HCT116 (cell line): ENCODE measurements at regions not wholly inside any gene's neighbourhood (a gene's known extent, or its start where the extent isn't known, plus 50 kb on each side); places are given as distances from the start of the nearest gene placed in this dataset.

ENCODE experiments used
- ATAC-seq: fragments of 200-7000 bp; cut with Tn5 transposase; 2 replicates; pipeline ENCODE4 v1.9.1; 2020; ENCODE audit warnings: mild to moderate bottlenecking, moderate library complexity
- BruUV-seq: library from RNA; stranded (reverse); fragments of 400-500 nt; replicated peaks from 2 replicates; lab custom pipeline; 2021; lab: Mats Ljungman, UMichigan
- CTCF ChIA-PET: fragments of 300-600 bp; sonication (Branson Sonifier 250); formaldehyde crosslinking; loops from one replicate; lab custom pipeline; 2021; ENCODE audit warnings: antibody characterized with exemption; lab: Charles Lee
- POLR2A ChIA-PET: fragments of 300-600, 350-600 bp; sonication (Branson Sonifier 250); formaldehyde crosslinking; loops from one replicate; lab custom pipeline; 2021; ENCODE audit warnings: antibody characterized with exemption; lab: Charles Lee
- RAD21 ChIA-PET, 2 experiments: fragments of 300-600 bp; sonication (Branson Sonifier 250); formaldehyde crosslinking; loops; one replicate each; lab custom pipeline; 2023; ENCODE audit warnings: low total read pairs in 2 of 2; ENCODE audit not compliant: uncharacterized antibody in 2 of 2, unreplicated experiment in 2 of 2, low non-redundant PET in 1 of 2; lab: Charles Lee
- DNase-seq: peaks from one replicate; pipeline ENCODE4 v3.0.0-alpha.2; 2010; ENCODE audit warnings: low read depth, low spot score
- H2AFZ ChIP-seq: fragments of 200-600 bp; shearing (Covaris generic), sonication (generic); 2 replicates; pipeline ENCODE4 v1.6.1; 2017; ENCODE audit warnings: low read depth, mixed run types, mixed read lengths, antibody characterized with exemption, low read length; ENCODE audit not compliant: poor library complexity, severe bottlenecking
- H3K27ac ChIP-seq: 2 replicates; pipeline ENCODE4 v1.5.1; 2012; ENCODE audit warnings: low read depth, low read length
- H3K27me3 ChIP-seq: fragments of 200-600 bp; sonication (generic); 2 replicates; pipeline ENCODE4 v1.6.1; 2016; ENCODE audit warnings: mixed run types, low read length, mixed read lengths; ENCODE audit not compliant: insufficient read depth
- H3K36me3 ChIP-seq, 2 experiments: fragments of 200-500 bp in 1 of 2; fragments of 200-600 bp in 1 of 2; sonication (Bioruptor generic) in 1 of 2; sonication (generic) in 1 of 2; 2 replicates each; pipeline versions ENCODE4 v1.5.1 to v1.6.1; 2014 to 2016; ENCODE audit warnings: low read length in 2 of 2, inconsistent platforms in 1 of 2, mixed read lengths in 1 of 2, mixed run types in 1 of 2; ENCODE audit not compliant: insufficient read depth in 2 of 2, control insufficient read depth in 1 of 2
- H3K4me1 ChIP-seq, 2 experiments: fragments of 200-600 bp in 1 of 2; sonication (generic) in 1 of 2; 2 replicates each; pipeline versions ENCODE4 v1.5.1 to v1.6.1; 2012 to 2017; ENCODE audit warnings: low read length in 2 of 2, inconsistent platforms in 1 of 2, mild to moderate bottlenecking in 1 of 2, mixed read lengths in 1 of 2, mixed run types in 1 of 2, moderate library complexity in 1 of 2; ENCODE audit not compliant: insufficient read depth in 2 of 2, control insufficient read depth in 1 of 2
- H3K4me2 ChIP-seq: fragments of 200-600 bp; sonication (generic); 2 replicates; pipeline ENCODE4 v1.6.1; 2017; ENCODE audit warnings: mixed run types, low read length, mixed read lengths
- H3K4me3 ChIP-seq, 2 experiments: fragments of 200-600 bp in 1 of 2; sonication (generic) in 1 of 2; replicated peaks in 1 of 2; 2 replicates each; pipeline ENCODE4 v1.5.1; 2011 to 2016; ENCODE audit warnings: low read length in 2 of 2, control low read depth in 1 of 2, low read depth in 1 of 2, mild to moderate bottlenecking in 1 of 2, mixed read lengths in 1 of 2, mixed run types in 1 of 2
- H3K79me2 ChIP-seq: fragments of 200-600 bp; sonication (generic); 2 replicates; pipeline ENCODE4 v1.6.1; 2017; ENCODE audit warnings: mild to moderate bottlenecking, mixed run types, low read length, moderate library complexity, mixed read lengths; ENCODE audit not compliant: insufficient read depth
- H3K9ac ChIP-seq: fragments of 200-600 bp; sonication (generic); 2 replicates; pipeline ENCODE4 v1.6.1; 2016; ENCODE audit warnings: low read length, mixed read lengths
- H3K9me2 ChIP-seq: fragments of 200-600 bp; sonication (generic), shearing (Covaris generic); 2 replicates; pipeline ENCODE4 v1.6.1; 2017; ENCODE audit warnings: mixed run types, mild to moderate bottlenecking, moderate library complexity; ENCODE audit not compliant: insufficient read depth
- H3K9me3 ChIP-seq, 2 experiments: fragments of 200-500 bp in 1 of 2; fragments of 200-600 bp in 1 of 2; sonication (Bioruptor generic) in 1 of 2; sonication (generic) in 1 of 2; 2 replicates each; pipeline ENCODE4 v1.6.1; 2014 to 2017; ENCODE audit warnings: low read length in 2 of 2, mixed read lengths in 2 of 2, inconsistent platforms in 1 of 2, low read depth in 1 of 2, mild to moderate bottlenecking in 1 of 2, mixed run types in 1 of 2, moderate library complexity in 1 of 2; ENCODE audit not compliant: control insufficient read depth in 1 of 2, insufficient read depth in 1 of 2
- H4K20me1 ChIP-seq: fragments of 200-600 bp; sonication (generic), shearing (Covaris generic); 2 replicates; pipeline ENCODE4 v1.6.1; 2017; ENCODE audit warnings: mixed run types, mild to moderate bottlenecking, moderate library complexity; ENCODE audit not compliant: insufficient read depth
- ATF3 ChIP-seq: IDR thresholded peaks from 2 replicates; pipeline ENCODE4 v1.6.1; 2012
- CBX3 ChIP-seq: IDR thresholded peaks from 2 replicates; pipeline ENCODE4 v1.6.1; 2012; ENCODE audit warnings: low read depth
- CEBPB ChIP-seq: IDR thresholded peaks from 2 replicates; pipeline ENCODE4 v1.6.1; 2012; ENCODE audit warnings: low read depth
- EGR1 ChIP-seq: IDR thresholded peaks from 2 replicates; pipeline ENCODE4 v1.6.1; 2012; ENCODE audit warnings: low read depth
- EZH2phosphoT487 ChIP-seq: fragments of 200-600 bp; IDR thresholded peaks from 2 replicates; pipeline ENCODE4 v1.6.1; 2018; ENCODE audit warnings: antibody characterized with exemption, borderline replicate concordance
- FOSL1 ChIP-seq: IDR thresholded peaks from 2 replicates; pipeline ENCODE4 v1.6.1; 2012; ENCODE audit warnings: low read depth
- JUND ChIP-seq: IDR thresholded peaks from 2 replicates; pipeline ENCODE4 v1.6.1; 2012
- POLR2A ChIP-seq: IDR thresholded peaks from 2 replicates; pipeline ENCODE4 v1.7.0; 2011; ENCODE audit warnings: borderline replicate concordance; ENCODE audit not compliant: insufficient read depth, insufficient read length; ENCODE audit errors: extremely low read depth
- POLR2AphosphoS5 ChIP-seq: IDR thresholded peaks from 2 replicates; pipeline ENCODE4 v1.6.1; 2011; ENCODE audit warnings: mild to moderate bottlenecking, low read depth, low read length, moderate library complexity
- RAD21 ChIP-seq: IDR thresholded peaks from 2 replicates; pipeline ENCODE4 v1.6.1; 2012; ENCODE audit warnings: low read depth, mild to moderate bottlenecking
- SIN3A ChIP-seq: IDR thresholded peaks from 2 replicates; pipeline ENCODE4 v1.6.1; 2012; ENCODE audit warnings: low read depth
- SP1 ChIP-seq: IDR thresholded peaks from 2 replicates; pipeline ENCODE4 v1.6.1; 2012; ENCODE audit warnings: low read depth
- TCF7L2 ChIP-seq: IDR thresholded peaks from 2 replicates; pipeline ENCODE4 v1.7.0; 2011; ENCODE audit warnings: borderline replicate concordance, inconsistent platforms; ENCODE audit not compliant: insufficient read depth, insufficient read length; ENCODE audit errors: extremely low read depth
- YY1 ChIP-seq: IDR thresholded peaks from 2 replicates; pipeline ENCODE4 v1.6.1; 2011; ENCODE audit warnings: low read length, low read depth, moderate library complexity, mild to moderate bottlenecking; ENCODE audit not compliant: insufficient replicate concordance; ENCODE audit errors: extremely low read depth
- ZFX ChIP-seq: fragments of 450-650 bp; IDR thresholded peaks from 2 replicates; pipeline ENCODE4 v1.6.1; 2017
- ZNF274 ChIP-seq: fragments of 200-500 bp; sonication (Bioruptor generic); IDR thresholded peaks from 2 replicates; pipeline ENCODE4 v1.6.1; 2014; ENCODE audit warnings: mild to moderate bottlenecking, low read depth, low read length, inconsistent platforms
- intact Hi-C: fragments of 100-400 bp; cut with micrococcal nuclease; formaldehyde crosslinking; loops from 2 replicates; pipeline ENCODE4 v1.10.0; 2022
- TF ChIP-seq, protein P1 (sequence below), 3 experiments: fragments of 200-600 bp in 1 of 3; sonication (generic) in 1 of 3; IDR thresholded peaks in 2 of 3; conservative IDR thresholded peaks in 1 of 3; 2 replicates each; pipeline ENCODE4 v1.5.1; 2012 to 2017; ENCODE audit warnings: low read depth in 2 of 3, low read length in 2 of 3, antibody characterized with exemption in 1 of 3, borderline replicate concordance in 1 of 3, control low read depth in 1 of 3, mild to moderate bottlenecking in 1 of 3, mixed read lengths in 1 of 3, mixed run types in 1 of 3, moderate library complexity in 1 of 3; ENCODE audit not compliant: insufficient read depth in 1 of 3
- TF ChIP-seq, protein P2 (sequence below): IDR thresholded peaks from 2 replicates; pipeline ENCODE4 v1.6.1; 2012; ENCODE audit warnings: low read depth
- TF ChIP-seq, protein P3 (sequence below): IDR thresholded peaks from 2 replicates; pipeline ENCODE4 v1.6.1; 2011; ENCODE audit warnings: mild to moderate bottlenecking, low read length, moderate library complexity; ENCODE audit not compliant: insufficient replicate concordance; ENCODE audit errors: extremely low read depth

DNA sequence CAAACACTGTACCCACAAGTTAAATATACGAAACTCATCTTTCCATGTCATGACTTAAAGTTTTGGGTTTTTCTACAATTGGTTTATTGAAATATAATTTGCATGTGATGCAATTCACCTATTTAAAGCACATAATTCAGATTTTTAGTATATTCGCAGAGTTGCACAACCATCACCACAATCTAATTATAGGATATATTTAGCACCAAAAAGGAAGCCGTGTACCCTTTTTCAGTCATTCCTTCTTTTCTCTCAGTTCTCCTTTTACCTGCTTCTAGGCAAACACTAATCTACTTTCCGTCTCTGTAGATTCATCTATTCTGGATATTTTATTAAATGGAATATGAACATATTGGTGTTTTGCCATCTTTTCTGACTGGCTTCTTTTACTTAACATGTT lies 1458.1 kb upstream of the TENM4 start:
- H2AFZ ChIP-seq: no peak overlapping the region
- intact Hi-C loops: no loop called here
- no peaks in the 10 kb centered on the region for H4K20me1 ChIP-seq
- no peaks in the 10 kb centered on the region for H3K36me3 ChIP-seq
- H3K9me2 ChIP-seq: no peaks in the 10 kb centered on the region
- RAD21 ChIA-PET: no interaction called here
- H3K4me2 ChIP-seq: no peak overlapping the region
- CTCF ChIA-PET: no interaction called here
- BruUV-seq: no TSS peak
- ATAC-seq: no peak
- H3K9me3 ChIP-seq: peaks cover 16 to 31% of the 10 kb centered on the region in 2 experiments; a peak in 2 of 4 replicates
- POLR2A ChIA-PET: no interaction called here
- H3K9ac ChIP-seq: no peak overlapping the region
- H3K27ac ChIP-seq: no peak overlapping the region
- TF ChIP-seq TCF7L2 (no peak), SP1 (no peak), ATF3 (no peak), YY1 (no peak), EZH2phosphoT487 (no peak), CBX3 (no peak), EGR1 (no peak), ZFX (no peak), RAD21 (no peak), POLR2AphosphoS5 (no peak), ZNF274 (no peak), SIN3A (no peak), JUND (no peak), CEBPB (no peak), POLR2A (no peak), FOSL1 (no peak)
- TF ChIP-seq, protein P1, sequence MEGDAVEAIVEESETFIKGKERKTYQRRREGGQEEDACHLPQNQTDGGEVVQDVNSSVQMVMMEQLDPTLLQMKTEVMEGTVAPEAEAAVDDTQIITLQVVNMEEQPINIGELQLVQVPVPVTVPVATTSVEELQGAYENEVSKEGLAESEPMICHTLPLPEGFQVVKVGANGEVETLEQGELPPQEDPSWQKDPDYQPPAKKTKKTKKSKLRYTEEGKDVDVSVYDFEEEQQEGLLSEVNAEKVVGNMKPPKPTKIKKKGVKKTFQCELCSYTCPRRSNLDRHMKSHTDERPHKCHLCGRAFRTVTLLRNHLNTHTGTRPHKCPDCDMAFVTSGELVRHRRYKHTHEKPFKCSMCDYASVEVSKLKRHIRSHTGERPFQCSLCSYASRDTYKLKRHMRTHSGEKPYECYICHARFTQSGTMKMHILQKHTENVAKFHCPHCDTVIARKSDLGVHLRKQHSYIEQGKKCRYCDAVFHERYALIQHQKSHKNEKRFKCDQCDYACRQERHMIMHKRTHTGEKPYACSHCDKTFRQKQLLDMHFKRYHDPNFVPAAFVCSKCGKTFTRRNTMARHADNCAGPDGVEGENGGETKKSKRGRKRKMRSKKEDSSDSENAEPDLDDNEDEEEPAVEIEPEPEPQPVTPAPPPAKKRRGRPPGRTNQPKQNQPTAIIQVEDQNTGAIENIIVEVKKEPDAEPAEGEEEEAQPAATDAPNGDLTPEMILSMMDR (IDR thresholded peaks at IDR 0.05 in 2 of 3, conservative IDR thresholded peaks at IDR 0.05 in 1 of 3; ENCODE audit: borderline replicate concordance in 1 of 3, insufficient read depth in 1 of 3, low read depth in 2 of 3, low read length in 2 of 3): no peak
- TF ChIP-seq, protein P2, sequence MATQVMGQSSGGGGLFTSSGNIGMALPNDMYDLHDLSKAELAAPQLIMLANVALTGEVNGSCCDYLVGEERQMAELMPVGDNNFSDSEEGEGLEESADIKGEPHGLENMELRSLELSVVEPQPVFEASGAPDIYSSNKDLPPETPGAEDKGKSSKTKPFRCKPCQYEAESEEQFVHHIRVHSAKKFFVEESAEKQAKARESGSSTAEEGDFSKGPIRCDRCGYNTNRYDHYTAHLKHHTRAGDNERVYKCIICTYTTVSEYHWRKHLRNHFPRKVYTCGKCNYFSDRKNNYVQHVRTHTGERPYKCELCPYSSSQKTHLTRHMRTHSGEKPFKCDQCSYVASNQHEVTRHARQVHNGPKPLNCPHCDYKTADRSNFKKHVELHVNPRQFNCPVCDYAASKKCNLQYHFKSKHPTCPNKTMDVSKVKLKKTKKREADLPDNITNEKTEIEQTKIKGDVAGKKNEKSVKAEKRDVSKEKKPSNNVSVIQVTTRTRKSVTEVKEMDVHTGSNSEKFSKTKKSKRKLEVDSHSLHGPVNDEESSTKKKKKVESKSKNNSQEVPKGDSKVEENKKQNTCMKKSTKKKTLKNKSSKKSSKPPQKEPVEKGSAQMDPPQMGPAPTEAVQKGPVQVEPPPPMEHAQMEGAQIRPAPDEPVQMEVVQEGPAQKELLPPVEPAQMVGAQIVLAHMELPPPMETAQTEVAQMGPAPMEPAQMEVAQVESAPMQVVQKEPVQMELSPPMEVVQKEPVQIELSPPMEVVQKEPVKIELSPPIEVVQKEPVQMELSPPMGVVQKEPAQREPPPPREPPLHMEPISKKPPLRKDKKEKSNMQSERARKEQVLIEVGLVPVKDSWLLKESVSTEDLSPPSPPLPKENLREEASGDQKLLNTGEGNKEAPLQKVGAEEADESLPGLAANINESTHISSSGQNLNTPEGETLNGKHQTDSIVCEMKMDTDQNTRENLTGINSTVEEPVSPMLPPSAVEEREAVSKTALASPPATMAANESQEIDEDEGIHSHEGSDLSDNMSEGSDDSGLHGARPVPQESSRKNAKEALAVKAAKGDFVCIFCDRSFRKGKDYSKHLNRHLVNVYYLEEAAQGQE: no peak
- TF ChIP-seq, protein P3, sequence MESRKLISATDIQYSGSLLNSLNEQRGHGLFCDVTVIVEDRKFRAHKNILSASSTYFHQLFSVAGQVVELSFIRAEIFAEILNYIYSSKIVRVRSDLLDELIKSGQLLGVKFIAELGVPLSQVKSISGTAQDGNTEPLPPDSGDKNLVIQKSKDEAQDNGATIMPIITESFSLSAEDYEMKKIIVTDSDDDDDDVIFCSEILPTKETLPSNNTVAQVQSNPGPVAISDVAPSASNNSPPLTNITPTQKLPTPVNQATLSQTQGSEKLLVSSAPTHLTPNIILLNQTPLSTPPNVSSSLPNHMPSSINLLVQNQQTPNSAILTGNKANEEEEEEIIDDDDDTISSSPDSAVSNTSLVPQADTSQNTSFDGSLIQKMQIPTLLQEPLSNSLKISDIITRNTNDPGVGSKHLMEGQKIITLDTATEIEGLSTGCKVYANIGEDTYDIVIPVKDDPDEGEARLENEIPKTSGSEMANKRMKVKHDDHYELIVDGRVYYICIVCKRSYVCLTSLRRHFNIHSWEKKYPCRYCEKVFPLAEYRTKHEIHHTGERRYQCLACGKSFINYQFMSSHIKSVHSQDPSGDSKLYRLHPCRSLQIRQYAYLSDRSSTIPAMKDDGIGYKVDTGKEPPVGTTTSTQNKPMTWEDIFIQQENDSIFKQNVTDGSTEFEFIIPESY: no peak
- no peaks in the 10 kb centered on the region for H3K27me3 ChIP-seq
- no peak overlapping the region for H3K4me3 ChIP-seq
- no peak for DNase-seq
- H3K4me1 ChIP-seq: no peaks in the 10 kb centered on the region
- H3K79me2 ChIP-seq: no peaks in the 10 kb centered on the region
